HCT116 (cell line): ENCODE measurements at regions not wholly inside any gene's neighbourhood (a gene's known extent, or its start where the extent isn't known, plus 50 kb on each side); places are given as distances from the start of the nearest gene placed in this dataset.

Source experiments
- EGR1 ChIP-seq: IDR thresholded peaks from 2 replicates; pipeline ENCODE4 v1.6.1; 2012; ENCODE audit warnings: low read depth
- EZH2 ChIP-seq: fragments of 200-600 bp; sonication (generic); IDR thresholded peaks from 2 replicates; pipeline ENCODE4 v1.6.1; 2017; ENCODE audit warnings: antibody characterized with exemption, mixed run types
- JUND ChIP-seq: IDR thresholded peaks from 2 replicates; pipeline ENCODE4 v1.6.1; 2012
- POLR2A ChIP-seq: IDR thresholded peaks from 2 replicates; pipeline ENCODE4 v1.7.0; 2011; ENCODE audit warnings: borderline replicate concordance; ENCODE audit not compliant: insufficient read depth, insufficient read length; ENCODE audit errors: extremely low read depth
- POLR2AphosphoS5 ChIP-seq: IDR thresholded peaks from 2 replicates; pipeline ENCODE4 v1.6.1; 2011; ENCODE audit warnings: mild to moderate bottlenecking, low read depth, low read length, moderate library complexity
- RAD21 ChIP-seq: IDR thresholded peaks from 2 replicates; pipeline ENCODE4 v1.6.1; 2012; ENCODE audit warnings: low read depth, mild to moderate bottlenecking
- SP1 ChIP-seq: IDR thresholded peaks from 2 replicates; pipeline ENCODE4 v1.6.1; 2012; ENCODE audit warnings: low read depth
- SRF ChIP-seq: IDR thresholded peaks from 2 replicates; pipeline ENCODE4 v1.6.1; 2012; ENCODE audit warnings: low read depth
- TCF7L2 ChIP-seq: IDR thresholded peaks from 2 replicates; pipeline ENCODE4 v1.7.0; 2011; ENCODE audit warnings: borderline replicate concordance, inconsistent platforms; ENCODE audit not compliant: insufficient read depth, insufficient read length; ENCODE audit errors: extremely low read depth
- ZNF274 ChIP-seq: fragments of 200-500 bp; sonication (Bioruptor generic); IDR thresholded peaks from 2 replicates; pipeline ENCODE4 v1.6.1; 2014; ENCODE audit warnings: mild to moderate bottlenecking, low read depth, low read length, inconsistent platforms
- TF ChIP-seq, protein P1 (sequence below), 3 experiments: fragments of 200-600 bp in 1 of 3; sonication (generic) in 1 of 3; IDR thresholded peaks in 2 of 3; conservative IDR thresholded peaks in 1 of 3; 2 replicates each; pipeline ENCODE4 v1.5.1; 2012 to 2017; ENCODE audit warnings: low read depth in 2 of 3, low read length in 2 of 3, antibody characterized with exemption in 1 of 3, borderline replicate concordance in 1 of 3, control low read depth in 1 of 3, mild to moderate bottlenecking in 1 of 3, mixed read lengths in 1 of 3, mixed run types in 1 of 3, moderate library complexity in 1 of 3; ENCODE audit not compliant: insufficient read depth in 1 of 3
- TF ChIP-seq, protein P2 (sequence below): IDR thresholded peaks from 2 replicates; pipeline ENCODE4 v1.6.1; 2012
- TF ChIP-seq, protein P3 (sequence below): IDR thresholded peaks from 2 replicates; pipeline ENCODE4 v1.6.1; 2012; ENCODE audit warnings: low read depth

DNA sequence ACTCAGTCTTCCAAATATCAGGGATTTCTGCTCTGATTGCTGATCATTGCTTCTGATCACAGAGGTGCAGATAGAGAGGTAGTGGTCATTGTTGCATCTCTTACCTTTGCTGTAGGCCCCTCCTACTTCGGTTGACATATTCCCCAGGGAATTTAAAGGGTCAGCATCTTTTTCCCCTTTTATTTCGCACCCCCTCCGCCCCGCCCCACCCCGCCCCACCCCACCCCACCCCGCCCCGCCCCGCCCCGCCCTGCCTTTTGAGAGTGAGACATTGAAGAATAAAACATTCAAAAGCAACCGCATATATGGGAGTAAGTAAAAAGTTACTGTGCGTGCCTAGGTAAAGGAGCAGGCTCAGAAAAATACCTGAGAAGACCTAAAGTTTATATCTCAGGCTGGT is 463.9 kb downstream of the BTG1 start:
- TF ChIP-seq, protein P1, sequence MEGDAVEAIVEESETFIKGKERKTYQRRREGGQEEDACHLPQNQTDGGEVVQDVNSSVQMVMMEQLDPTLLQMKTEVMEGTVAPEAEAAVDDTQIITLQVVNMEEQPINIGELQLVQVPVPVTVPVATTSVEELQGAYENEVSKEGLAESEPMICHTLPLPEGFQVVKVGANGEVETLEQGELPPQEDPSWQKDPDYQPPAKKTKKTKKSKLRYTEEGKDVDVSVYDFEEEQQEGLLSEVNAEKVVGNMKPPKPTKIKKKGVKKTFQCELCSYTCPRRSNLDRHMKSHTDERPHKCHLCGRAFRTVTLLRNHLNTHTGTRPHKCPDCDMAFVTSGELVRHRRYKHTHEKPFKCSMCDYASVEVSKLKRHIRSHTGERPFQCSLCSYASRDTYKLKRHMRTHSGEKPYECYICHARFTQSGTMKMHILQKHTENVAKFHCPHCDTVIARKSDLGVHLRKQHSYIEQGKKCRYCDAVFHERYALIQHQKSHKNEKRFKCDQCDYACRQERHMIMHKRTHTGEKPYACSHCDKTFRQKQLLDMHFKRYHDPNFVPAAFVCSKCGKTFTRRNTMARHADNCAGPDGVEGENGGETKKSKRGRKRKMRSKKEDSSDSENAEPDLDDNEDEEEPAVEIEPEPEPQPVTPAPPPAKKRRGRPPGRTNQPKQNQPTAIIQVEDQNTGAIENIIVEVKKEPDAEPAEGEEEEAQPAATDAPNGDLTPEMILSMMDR (IDR thresholded peaks at IDR 0.05 in 2 of 3, conservative IDR thresholded peaks at IDR 0.05 in 1 of 3; ENCODE audit: borderline replicate concordance in 1 of 3, insufficient read depth in 1 of 3, low read depth in 2 of 3, low read length in 2 of 3): no peak
- TF ChIP-seq SP1 (no peak), POLR2AphosphoS5 (no peak), JUND (no peak), EZH2 (no peak), SRF (no peak), RAD21 (no peak), EGR1 (no peak), TCF7L2 (no peak), ZNF274 (no peak), POLR2A (no peak)
- TF ChIP-seq, protein P2, sequence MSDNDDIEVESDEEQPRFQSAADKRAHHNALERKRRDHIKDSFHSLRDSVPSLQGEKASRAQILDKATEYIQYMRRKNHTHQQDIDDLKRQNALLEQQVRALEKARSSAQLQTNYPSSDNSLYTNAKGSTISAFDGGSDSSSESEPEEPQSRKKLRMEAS: no peak
- TF ChIP-seq, protein P3, sequence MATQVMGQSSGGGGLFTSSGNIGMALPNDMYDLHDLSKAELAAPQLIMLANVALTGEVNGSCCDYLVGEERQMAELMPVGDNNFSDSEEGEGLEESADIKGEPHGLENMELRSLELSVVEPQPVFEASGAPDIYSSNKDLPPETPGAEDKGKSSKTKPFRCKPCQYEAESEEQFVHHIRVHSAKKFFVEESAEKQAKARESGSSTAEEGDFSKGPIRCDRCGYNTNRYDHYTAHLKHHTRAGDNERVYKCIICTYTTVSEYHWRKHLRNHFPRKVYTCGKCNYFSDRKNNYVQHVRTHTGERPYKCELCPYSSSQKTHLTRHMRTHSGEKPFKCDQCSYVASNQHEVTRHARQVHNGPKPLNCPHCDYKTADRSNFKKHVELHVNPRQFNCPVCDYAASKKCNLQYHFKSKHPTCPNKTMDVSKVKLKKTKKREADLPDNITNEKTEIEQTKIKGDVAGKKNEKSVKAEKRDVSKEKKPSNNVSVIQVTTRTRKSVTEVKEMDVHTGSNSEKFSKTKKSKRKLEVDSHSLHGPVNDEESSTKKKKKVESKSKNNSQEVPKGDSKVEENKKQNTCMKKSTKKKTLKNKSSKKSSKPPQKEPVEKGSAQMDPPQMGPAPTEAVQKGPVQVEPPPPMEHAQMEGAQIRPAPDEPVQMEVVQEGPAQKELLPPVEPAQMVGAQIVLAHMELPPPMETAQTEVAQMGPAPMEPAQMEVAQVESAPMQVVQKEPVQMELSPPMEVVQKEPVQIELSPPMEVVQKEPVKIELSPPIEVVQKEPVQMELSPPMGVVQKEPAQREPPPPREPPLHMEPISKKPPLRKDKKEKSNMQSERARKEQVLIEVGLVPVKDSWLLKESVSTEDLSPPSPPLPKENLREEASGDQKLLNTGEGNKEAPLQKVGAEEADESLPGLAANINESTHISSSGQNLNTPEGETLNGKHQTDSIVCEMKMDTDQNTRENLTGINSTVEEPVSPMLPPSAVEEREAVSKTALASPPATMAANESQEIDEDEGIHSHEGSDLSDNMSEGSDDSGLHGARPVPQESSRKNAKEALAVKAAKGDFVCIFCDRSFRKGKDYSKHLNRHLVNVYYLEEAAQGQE: no peak
